GM18519 (cell line): ENCODE measurements at regions not wholly inside any gene's neighbourhood (a gene's known extent, or its start where the extent isn't known, plus 50 kb on each side); places are given as distances from the start of the nearest gene placed in this dataset.
"Not testable (repeated sequence)": the region's sequence is repeated elsewhere in the genome, so short reads cannot be mapped to it uniquely, and the experiment has no call there.

Source experiments
- ATAC-seq: cut with Tn5 transposase; IDR thresholded peaks from one replicate; pipeline ENCODE4 v1.9.1; 2021; ENCODE audit warnings: mild to moderate bottlenecking, moderate library complexity; ENCODE audit not compliant: unreplicated experiment, low FRiP score

DNA sequence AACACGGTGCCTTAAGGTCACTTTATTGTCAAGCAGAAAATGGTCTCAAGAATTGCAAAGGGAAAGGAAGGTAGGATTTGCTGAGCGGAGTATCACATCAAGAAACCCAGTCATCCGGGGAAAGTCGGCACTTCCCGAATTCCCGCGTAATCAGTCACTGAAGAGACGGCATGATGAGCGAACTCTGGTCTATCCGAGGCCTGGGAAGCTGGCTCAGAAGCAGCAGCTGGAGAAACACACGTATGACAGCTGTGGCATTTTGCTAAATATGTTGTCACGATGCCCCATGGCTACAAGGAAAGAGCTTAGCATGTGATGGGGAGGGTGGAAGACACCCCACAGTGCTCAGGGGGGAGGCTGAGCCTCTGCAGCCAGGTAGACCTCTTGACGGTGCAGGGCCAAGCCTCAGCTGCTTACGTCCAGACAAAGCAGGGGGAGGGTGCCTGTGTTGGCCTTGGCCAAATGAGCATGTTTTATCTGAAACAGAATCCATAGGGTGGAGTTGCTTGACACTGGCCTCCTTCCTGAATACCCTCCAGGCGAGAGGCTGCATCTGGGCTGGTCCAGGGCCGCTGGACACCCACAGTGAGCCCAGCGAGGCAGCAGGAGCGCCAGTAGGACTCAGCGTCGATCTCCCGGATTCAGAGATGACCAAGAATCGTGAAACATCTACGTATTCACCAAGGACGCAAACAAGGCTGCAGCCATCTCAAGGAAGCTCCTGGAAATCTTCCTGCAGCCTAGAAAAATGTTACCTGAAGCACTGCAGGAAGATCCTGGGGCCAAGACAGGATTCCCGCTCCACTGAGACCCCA lies 118.8 kb upstream of the AFDN start:
- ATAC-seq, result no peak

DNA sequence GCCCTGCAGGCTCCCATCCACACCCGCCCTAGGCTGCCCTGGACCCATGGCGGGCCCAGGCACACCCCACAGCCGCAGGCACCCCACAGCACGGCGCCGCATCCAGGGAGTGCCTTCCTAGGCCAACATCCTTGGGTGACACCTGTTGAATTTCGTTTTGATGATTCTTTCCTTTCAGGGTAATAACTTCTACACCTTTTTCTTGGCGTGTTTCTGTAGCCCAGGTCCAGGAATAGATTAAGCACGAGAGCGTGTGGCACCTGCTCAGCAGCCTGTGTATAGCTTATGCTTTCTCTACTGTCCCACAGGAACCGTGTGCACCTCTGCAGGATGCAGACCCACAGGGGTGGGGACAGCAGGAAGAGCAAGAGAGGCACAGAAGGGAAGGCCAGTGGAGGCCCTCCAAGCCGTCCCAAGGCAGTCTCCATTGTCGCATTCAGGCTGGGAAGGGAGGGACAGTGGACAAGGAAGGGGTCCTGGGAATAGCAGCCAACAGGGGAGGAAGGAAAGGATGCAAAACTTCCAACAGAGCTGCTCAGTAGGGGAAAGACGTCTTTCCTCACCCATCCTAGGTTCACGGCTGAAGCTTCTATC lies 118.1 kb upstream of the AFDN start:
- ATAC-seq, result no peak

DNA sequence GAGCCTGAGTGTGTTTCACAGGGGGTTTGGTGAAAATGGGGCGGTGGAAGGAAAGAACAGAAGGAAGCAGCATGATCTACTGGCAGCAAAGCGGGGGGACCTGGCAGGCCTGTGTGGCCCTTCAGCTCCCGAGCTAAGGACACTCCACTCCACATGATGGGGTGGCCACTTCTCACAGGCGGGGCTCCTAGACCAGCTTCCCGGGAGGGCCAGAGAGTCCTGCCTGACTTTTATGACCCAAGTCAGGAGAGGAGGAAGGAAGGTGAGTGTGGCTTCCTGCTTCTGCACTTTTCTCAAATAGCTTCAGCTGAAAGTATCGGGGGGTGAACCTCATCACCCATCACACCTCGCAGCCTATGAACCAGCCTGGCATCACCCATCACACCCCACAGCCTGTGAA lies 117.5 kb upstream of the AFDN start:
- ATAC-seq, result no peak

GRCh38 chr6:167709776-167710336 lies 116.9 kb upstream of the AFDN start:
- ATAC-seq, result not testable (repeated sequence)

DNA sequence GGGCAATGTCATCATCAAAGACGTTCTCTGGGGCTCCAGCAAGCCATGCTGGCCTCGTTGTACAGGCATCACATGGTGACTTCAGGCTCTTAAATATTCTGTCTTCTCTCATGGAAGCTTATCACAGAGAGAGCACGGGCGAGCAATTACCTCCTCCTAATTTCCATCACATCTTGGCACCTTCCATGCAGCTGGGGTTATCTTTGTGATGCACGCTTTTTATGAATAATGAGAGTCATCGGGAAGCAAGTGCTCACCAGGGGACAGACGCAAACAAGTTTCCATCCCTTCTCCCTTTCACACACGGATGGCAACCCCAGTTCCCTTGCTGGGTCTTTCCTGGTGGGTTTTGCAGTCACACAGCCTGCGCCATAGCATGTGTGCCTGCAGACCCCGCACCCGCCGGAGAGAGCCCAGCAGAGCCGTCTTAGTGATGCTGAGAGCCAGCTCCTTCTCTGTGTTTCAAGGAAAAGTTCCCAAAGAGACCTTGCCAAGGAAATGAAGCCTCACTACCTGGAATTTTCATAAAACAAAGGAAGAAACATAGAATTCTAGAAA lies 116.3 kb upstream of the AFDN start:
- ATAC-seq, result no peak

- no peak for ATAC-seq
Observed at GRCh38 chr6:167711211-167711610, 115.5 kb upstream of the AFDN start.

GRCh38 chr6:167711768-167712730 lies 114.7 kb upstream of the AFDN start:
- ATAC-seq, result no peak

DNA sequence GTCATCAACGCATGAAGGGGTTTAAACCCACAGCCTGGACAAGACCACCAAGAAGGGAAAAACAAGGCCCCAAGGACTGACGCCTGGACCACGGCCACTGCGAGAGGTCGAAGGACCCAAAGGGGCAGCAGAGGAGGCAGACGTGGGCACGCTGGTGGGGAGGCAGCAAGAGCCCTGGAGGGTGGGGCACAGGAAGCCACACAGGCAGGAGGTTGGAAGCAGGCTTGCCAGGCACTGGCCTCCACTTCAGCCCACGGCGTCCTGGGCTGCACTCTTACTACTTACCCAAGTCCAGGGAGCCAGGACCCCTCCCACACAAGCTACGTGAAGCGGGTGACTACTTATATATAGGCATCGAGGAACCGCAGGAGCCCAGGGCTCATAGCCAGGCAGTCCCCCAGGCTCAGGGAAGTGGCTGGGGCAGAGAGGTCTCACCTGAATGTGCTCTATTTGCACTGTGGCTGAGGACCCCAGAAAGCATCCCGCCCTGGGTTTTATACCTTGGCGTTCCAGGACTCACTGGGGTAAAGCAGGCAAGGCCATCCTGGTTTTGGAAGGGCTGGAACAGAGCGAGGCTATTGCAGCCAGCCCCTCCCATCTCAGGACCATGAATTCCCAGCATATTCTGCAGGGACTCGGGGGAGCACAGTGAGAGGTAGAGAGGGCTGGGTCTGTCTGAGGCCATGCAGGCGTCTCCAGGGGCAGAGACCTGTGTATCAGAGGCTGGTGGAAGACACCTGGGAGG lies 113.8 kb upstream of the AFDN start:
- no peak for ATAC-seq

DNA sequence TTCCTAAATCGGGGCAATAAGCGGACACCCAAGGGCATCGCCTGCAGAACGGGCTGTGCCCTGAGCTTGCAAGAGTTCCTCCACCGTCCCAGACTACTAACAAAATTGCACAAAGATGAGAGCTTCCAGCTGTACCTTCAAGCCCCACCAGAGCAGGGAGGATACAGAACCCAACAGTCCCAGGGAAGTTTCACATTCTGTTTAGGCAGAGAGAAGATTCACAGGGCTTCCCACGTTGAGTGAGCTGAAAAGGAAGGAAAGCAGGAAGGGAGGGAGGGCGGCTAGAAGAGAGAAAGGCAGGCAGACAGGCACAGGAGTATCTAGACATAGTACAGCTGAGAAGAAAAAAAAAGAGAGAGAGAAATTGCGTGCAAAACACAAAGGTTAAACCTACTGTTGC lies 112.6 kb upstream of the AFDN start:
- ATAC-seq, result no peak

DNA sequence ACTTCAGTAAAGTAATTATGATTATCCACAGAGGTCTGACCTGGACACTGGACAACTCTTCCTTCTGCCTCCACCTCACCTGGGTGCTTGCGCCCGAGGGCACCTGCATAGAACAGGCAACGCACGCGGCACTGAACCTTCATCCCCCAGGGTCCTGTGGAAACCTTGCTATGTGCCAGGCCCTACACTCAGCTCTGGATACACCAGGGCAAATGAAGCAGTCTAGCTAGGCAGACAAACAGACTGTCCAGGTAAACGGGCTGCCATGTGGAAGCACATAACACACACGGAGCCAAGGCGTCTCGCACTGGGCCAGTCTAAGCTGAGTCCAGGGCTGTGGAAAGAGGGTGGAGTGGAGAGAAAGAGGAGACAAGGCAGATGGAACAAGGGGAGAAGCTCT lies 109.3 kb upstream of the AFDN start:
- no peak for ATAC-seq

- no peak for ATAC-seq
Observed at GRCh38 chr6:167717867-167718266, 108.8 kb upstream of the AFDN start.

DNA sequence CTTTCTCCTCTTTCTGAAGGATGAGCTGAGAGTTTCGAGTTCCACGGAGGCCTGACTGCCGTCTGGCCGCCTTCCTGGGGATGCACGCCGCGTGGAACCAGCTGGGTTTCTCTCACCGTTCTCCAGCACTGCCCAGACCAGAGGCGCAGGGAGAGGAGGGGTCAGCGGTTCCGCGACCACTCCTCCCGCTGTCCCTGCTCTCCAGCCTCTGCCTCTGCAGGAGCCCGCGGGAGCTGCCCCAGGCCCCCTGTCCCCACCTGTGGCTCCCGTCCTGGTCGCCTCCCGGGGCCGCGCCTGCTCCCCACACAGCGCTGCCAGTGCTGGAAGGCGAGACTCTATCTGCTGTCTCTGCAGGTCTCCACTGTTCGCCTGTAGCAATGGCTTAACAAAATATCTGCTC lies 106.8 kb upstream of the AFDN start:
- ATAC-seq, result no peak

DNA sequence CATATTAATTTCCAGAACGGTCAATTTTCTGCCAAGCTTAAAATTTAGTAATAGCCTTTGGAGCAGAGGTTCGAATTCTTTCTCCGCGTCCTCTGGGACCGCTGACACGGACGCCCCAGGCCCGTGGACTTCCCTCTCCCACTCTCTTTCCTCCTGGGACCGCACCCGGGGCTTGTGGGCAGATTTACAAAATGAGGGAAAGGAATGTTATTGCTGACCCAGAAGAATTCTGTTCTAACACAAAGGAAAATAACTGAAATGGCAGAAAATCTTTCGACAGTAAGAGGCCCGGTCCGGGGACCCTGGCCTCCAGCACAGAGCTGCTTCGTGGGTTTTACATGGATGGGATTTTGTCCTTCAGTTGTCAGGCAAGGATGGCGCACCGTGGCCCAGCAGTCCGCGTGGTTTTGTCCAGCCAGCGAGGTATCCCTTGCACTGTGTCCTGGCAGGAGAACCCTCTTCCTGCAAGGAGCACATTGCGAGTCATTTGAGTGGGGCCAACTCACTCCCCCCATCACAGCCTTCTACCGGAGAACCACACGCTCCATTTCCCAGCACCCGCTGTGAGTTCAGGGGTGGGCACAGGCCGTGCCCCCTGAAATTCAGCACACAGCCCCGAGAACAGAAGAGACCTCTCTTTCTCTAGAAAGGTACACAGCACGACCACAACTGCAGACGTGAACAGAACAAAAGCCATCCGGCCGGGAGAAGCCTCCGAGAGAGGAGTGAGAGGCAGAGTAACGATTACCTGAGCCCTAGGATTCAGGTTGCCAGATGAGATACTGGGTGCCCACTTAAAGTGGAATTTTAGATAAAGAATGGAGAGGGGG lies 106.0 kb upstream of the AFDN start:
- no peak for ATAC-seq

DNA sequence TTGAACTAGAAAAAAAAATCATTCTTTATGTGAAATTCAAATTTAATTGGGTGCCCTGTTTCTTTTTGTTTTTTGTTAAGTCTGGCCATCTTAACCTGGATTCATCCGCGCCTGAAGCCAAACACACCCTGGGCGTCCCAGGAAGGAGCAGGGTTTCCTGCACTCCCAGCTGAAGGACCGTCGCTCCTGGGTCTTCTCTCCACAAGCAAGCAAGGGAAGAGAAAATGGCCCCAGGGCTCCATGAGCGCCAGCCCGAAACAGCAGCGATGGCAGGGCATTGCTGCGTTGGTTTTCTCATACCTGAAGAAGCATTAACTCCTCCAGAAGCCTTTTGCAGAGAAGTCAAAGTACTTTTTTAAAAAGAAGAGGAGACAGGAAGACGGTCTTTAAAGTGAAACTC lies 105.4 kb upstream of the AFDN start:
- no peak for ATAC-seq

- no peak for ATAC-seq
Observed at GRCh38 chr6:167722634-167723309, 103.9 kb upstream of the AFDN start.

DNA sequence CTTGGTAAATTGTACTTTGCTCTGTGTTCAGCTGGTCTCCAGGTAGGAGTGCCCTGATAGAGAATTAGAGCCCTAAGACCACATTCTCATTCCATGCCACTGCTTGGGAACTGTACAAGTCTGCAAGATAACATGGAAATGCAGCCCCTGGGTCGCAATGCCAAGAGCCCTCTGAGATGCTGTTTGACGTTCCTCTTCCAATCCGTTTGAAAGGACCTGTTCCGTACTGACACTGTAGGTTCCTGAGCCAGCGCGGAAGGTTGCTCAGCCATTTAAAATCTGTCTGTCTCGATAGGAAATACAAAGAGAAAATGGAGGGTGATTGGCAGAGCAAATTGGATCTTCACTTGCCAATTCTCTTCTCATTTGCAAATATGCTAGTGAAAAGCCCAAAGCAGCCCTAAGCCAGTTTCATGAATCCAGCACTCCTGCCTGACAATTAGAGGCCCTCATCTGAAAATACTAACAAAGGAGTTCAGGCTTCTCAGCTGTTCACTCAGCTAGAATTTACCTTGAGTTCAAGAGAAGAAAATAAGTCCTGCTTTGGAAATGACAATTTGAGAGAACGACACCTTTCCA lies 100.6 kb upstream of the AFDN start:
- ATAC-seq, result no peak

DNA sequence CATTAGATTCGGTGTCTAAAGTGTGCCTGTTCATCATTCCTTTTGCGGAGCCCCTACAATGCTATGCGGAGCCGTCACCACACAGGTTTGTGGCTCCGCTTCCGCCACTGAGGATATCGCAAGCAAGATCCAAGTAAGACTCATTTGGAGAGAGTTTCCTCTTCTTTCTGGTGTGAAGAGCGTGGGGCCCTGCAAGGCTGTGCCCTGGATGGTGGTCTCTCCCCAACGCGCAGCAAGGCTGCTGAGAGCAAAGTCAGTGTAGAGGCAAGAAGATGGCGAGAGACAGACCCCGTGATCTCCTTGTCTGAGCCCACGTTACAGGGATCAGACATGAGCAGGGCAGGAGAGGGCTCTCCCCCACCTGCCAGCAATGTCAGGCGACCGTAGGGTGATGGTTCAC lies 96.3 kb upstream of the AFDN start:
- ATAC-seq, result no peak

DNA sequence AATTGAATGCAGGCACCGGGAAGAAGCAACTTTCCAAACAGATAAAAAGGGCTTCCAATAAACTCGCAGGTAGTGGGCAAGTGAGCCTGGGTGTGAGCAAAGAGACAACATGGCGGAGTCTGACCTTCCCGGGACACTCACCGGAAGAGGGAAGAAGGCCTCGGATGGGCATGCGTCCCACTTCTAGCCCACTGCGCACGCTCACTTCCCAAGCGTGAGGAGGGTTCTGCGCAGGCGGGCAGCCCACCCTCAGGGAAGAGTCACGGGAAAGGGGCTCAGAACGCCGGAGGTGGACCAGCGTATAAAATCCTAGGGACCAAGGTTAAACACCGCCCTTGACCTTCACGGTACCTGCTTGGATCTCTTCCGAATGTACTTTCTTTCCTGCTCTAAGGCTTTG lies 95.5 kb upstream of the AFDN start:
- ATAC-seq, result no peak
